GM19467 (cell line): ENCODE measurements at regions not wholly inside any gene's neighbourhood (a gene's known extent, or its start where the extent isn't known, plus 50 kb on each side); places are given as distances from the start of the nearest gene placed in this dataset.
"Not testable (repeated sequence)": the region's sequence is repeated elsewhere in the genome, so short reads cannot be mapped to it uniquely, and the experiment has no call there.

Experiments
- ATAC-seq: cut with Tn5 transposase; IDR thresholded peaks from one replicate; pipeline ENCODE4 v1.9.1; 2021; ENCODE audit warnings: mild to moderate bottlenecking, moderate library complexity; ENCODE audit not compliant: unreplicated experiment

- no peak for ATAC-seq
Observed at GRCh38 chr3:59374091-59374817, 324.4 kb upstream of the CFAP20DC start.

GRCh38 chr3:59372346-59372745 lies 322.5 kb upstream of the CFAP20DC start:
- no peak for ATAC-seq

GRCh38 chr3:59368900-59369675 lies 319.3 kb upstream of the CFAP20DC start:
- no peak for ATAC-seq

GRCh38 chr3:59367150-59367549 lies 317.3 kb upstream of the CFAP20DC start:
- no peak for ATAC-seq

- ATAC-seq = no peak
Observed at GRCh38 chr3:59366218-59366617, 316.4 kb upstream of the CFAP20DC start.

GRCh38 chr3:59364496-59364895 lies 314.7 kb upstream of the CFAP20DC start:
- no peak for ATAC-seq

GRCh38 chr3:59360312-59360711 lies 310.5 kb upstream of the CFAP20DC start:
- not testable (repeated sequence) for ATAC-seq

GRCh38 chr3:59341459-59341858 lies 291.6 kb upstream of the CFAP20DC start:
- no peak for ATAC-seq

- no peak for ATAC-seq
Observed at GRCh38 chr3:59339818-59340217, 290.0 kb upstream of the CFAP20DC start.

GRCh38 chr3:59338934-59339333 lies 289.1 kb upstream of the CFAP20DC start:
- ATAC-seq = no peak

GRCh38 chr3:59335338-59335737 lies 285.5 kb upstream of the CFAP20DC start:
- ATAC-seq = no peak

- no peak for ATAC-seq
Observed at GRCh38 chr3:59334585-59334984, 284.8 kb upstream of the CFAP20DC start.

- ATAC-seq = no peak
Observed at GRCh38 chr3:59327376-59327808, 277.6 kb upstream of the CFAP20DC start.

- ATAC-seq = no peak
Observed at GRCh38 chr3:59326246-59327024, 276.6 kb upstream of the CFAP20DC start.

- ATAC-seq = no peak
Observed at GRCh38 chr3:59321881-59322540, 272.2 kb upstream of the CFAP20DC start.

GRCh38 chr3:59320080-59320479 lies 270.3 kb upstream of the CFAP20DC start:
- ATAC-seq = no peak

GRCh38 chr3:59319442-59319841 lies 269.6 kb upstream of the CFAP20DC start:
- ATAC-seq = no peak

GRCh38 chr3:59318881-59319280 lies 269.1 kb upstream of the CFAP20DC start:
- ATAC-seq = no peak

GRCh38 chr3:59317386-59317785 lies 267.6 kb upstream of the CFAP20DC start:
- ATAC-seq = no peak

GRCh38 chr3:59316688-59317275 lies 267.0 kb upstream of the CFAP20DC start:
- no peak for ATAC-seq

- no peak for ATAC-seq
Observed at GRCh38 chr3:59313365-59313764, 263.5 kb upstream of the CFAP20DC start.
